Glutamatergic neuron (in vitro differentiated cells): ENCODE measurements at regions not wholly inside any gene's neighbourhood (a gene's known extent, or its start where the extent isn't known, plus 50 kb on each side); places are given as distances from the start of the nearest gene placed in this dataset.

Source experiments
- DNase-seq: peaks from one replicate; pipeline ENCODE4 v3.0.0; 2022
- H3K27ac Mint-ChIP-seq: one replicate; pipeline ENCODE4 v1.8.0; 2020; ENCODE audit warnings: mild to moderate bottlenecking, mixed read lengths, inconsistent platforms; ENCODE audit not compliant: unreplicated experiment
- H3K27me3 Mint-ChIP-seq: one replicate; pipeline ENCODE4 v1.8.0; 2020; ENCODE audit warnings: mild to moderate bottlenecking, moderate library complexity, mixed read lengths, inconsistent platforms; ENCODE audit not compliant: unreplicated experiment
- H3K36me3 Mint-ChIP-seq: one replicate; pipeline ENCODE4 v1.8.0; 2020; ENCODE audit warnings: mild to moderate bottlenecking, mixed read lengths, inconsistent platforms; ENCODE audit not compliant: unreplicated experiment
- H3K4me1 Mint-ChIP-seq: one replicate; pipeline ENCODE4 v1.8.0; 2020; ENCODE audit warnings: mild to moderate bottlenecking, low read depth, mixed read lengths, inconsistent platforms; ENCODE audit not compliant: unreplicated experiment
- H3K4me3 Mint-ChIP-seq: one replicate; pipeline ENCODE4 v1.8.0; 2020; ENCODE audit warnings: mild to moderate bottlenecking, mixed read lengths, inconsistent platforms; ENCODE audit not compliant: unreplicated experiment
- H3K9me3 Mint-ChIP-seq: one replicate; pipeline ENCODE4 v1.8.0; 2020; ENCODE audit warnings: mild to moderate bottlenecking, moderate library complexity, mixed read lengths, inconsistent platforms; ENCODE audit not compliant: unreplicated experiment
- CTCF ChIP-seq: fragments of 200-600 bp; sonication (generic); IDR thresholded peaks from one replicate; pipeline ENCODE4 v1.5.0; 2021; ENCODE audit not compliant: partially characterized antibody, unreplicated experiment

GRCh38 chr4:35250761-35251160 is 993.6 kb downstream of the ARAP2 start:
- no peak overlapping the region for H3K4me3 Mint-ChIP-seq
- H3K36me3 Mint-ChIP-seq, result no peaks in the 10 kb centered on the region
- TF ChIP-seq CTCF, result no peak
- peaks cover 3% of the 10 kb centered on the region for H3K4me1 Mint-ChIP-seq
- H3K9me3 Mint-ChIP-seq, result no peaks in the 10 kb centered on the region
- no peak for DNase-seq
- no peaks in the 10 kb centered on the region for H3K27me3 Mint-ChIP-seq
- H3K27ac Mint-ChIP-seq, result no peak overlapping the region

- peaks cover 3% of the 10 kb centered on the region for H3K4me1 Mint-ChIP-seq
- no peaks in the 10 kb centered on the region for H3K9me3 Mint-ChIP-seq
- H3K27ac Mint-ChIP-seq, result no peak overlapping the region
- H3K4me3 Mint-ChIP-seq, result no peak overlapping the region
- H3K36me3 Mint-ChIP-seq, result no peaks in the 10 kb centered on the region
- TF ChIP-seq CTCF, result no peak
- DNase-seq, result no peak
- no peaks in the 10 kb centered on the region for H3K27me3 Mint-ChIP-seq
Measured at GRCh38 chr4:35252071-35252470, 992.2 kb downstream of the ARAP2 start.

- H3K4me1 Mint-ChIP-seq, result peaks cover 3% of the 10 kb centered on the region
- H3K9me3 Mint-ChIP-seq, result no peaks in the 10 kb centered on the region
- no peak for TF ChIP-seq CTCF
- H3K27me3 Mint-ChIP-seq, result no peaks in the 10 kb centered on the region
- no peaks in the 10 kb centered on the region for H3K36me3 Mint-ChIP-seq
- no peak overlapping the region for H3K4me3 Mint-ChIP-seq
- H3K27ac Mint-ChIP-seq, result no peak overlapping the region
- no peak for DNase-seq
Measured at GRCh38 chr4:35252866-35253265, 991.4 kb downstream of the ARAP2 start.

GRCh38 chr4:35253331-35253730 is 991.0 kb downstream of the ARAP2 start:
- Mint-ChIP-seq H3K4me3 (no peak overlapping the region), H3K27ac (no peak overlapping the region), H3K36me3 (no peaks in the 10 kb centered on the region), H3K27me3 (no peaks in the 10 kb centered on the region), H3K4me1 (peaks cover 3% of the 10 kb centered on the region), H3K9me3 (no peaks in the 10 kb centered on the region)
- DNase-seq, result no peak
- TF ChIP-seq CTCF, result no peak

GRCh38 chr4:35286434-35286833 is 957.9 kb downstream of the ARAP2 start:
- Mint-ChIP-seq H3K27ac (no peak overlapping the region), H3K4me3 (no peak overlapping the region), H3K36me3 (no peaks in the 10 kb centered on the region), H3K9me3 (no peaks in the 10 kb centered on the region), H3K4me1 (no peaks in the 10 kb centered on the region), H3K27me3 (no peaks in the 10 kb centered on the region)
- no peak for DNase-seq
- no peak for TF ChIP-seq CTCF
